Adipocyte (in vitro differentiated cells): ENCODE measurements at regions not wholly inside any gene's neighbourhood (a gene's known extent, or its start where the extent isn't known, plus 50 kb on each side); places are given as distances from the start of the nearest gene placed in this dataset.
A peak's percentile ranks its signal among the peaks of the same experiment; 100 is the strongest.

Experiments used
- DNase-seq: peaks from one replicate; pipeline ENCODE4 v3.0.0-alpha.2; 2015; ENCODE audit warnings: low read depth
- H3K27me3 ChIP-seq: replicated peaks from 2 replicates; pipeline ENCODE4 v1.7.0; 2013; ENCODE audit warnings: mild to moderate bottlenecking, low read length, moderate library complexity; ENCODE audit not compliant: control insufficient read depth, insufficient read depth
- H3K36me3 ChIP-seq: 2 replicates; pipeline ENCODE4 v1.7.0; 2013; ENCODE audit warnings: low read length, mild to moderate bottlenecking, moderate library complexity; ENCODE audit not compliant: control insufficient read depth, insufficient read depth, severe bottlenecking
- H3K4me1 ChIP-seq: 2 replicates; pipeline ENCODE4 v1.7.0; 2013; ENCODE audit warnings: mild to moderate bottlenecking, low read length, moderate library complexity; ENCODE audit not compliant: control insufficient read depth, insufficient read depth
- H3K4me3 ChIP-seq: 2 replicates; pipeline ENCODE4 v1.7.0; 2013; ENCODE audit warnings: mild to moderate bottlenecking, low read length, moderate library complexity
- H3K9ac ChIP-seq: 2 replicates; pipeline ENCODE4 v1.7.0; 2013; ENCODE audit warnings: mild to moderate bottlenecking, low read length, moderate library complexity
- H3K9me3 ChIP-seq: 2 replicates; pipeline ENCODE4 v1.7.0; 2013; ENCODE audit warnings: mild to moderate bottlenecking, low read length, moderate library complexity; ENCODE audit not compliant: control insufficient read depth

DNA sequence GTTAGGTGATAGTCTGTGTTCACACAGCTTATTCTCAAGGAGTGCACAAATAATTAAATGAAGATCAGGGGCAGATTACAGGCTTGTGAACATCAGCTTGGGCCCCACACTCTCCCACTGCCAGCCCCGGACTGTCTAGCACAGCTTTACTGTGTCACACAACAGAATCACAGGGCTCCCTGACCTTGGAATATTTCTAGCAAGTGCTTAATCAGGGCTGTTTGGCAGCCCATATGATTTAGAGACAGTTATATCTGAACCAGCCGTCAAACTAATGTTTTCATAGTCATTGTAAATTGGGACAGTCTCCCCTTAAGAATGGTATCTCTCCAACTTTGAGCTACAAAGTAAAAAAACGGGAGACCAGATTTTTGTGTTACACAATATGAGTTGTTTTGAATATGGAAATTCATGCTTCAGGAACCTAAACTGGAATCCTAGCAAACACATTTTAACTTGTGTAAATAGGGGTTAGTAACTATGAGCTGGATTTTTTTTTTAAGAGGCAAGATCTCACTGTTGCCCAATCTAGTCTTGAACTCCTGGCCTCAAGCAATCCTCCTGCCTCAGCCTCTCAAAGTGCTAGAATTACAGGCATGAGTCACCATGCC lies 517.6 kb downstream of the BNC2 start:
- Histone ChIP-seq H3K36me3 (no peaks in the 10 kb centered on the region), H3K4me1 (peaks cover 11% of the 10 kb centered on the region), H3K9me3 (no peaks in the 10 kb centered on the region), H3K9ac (no peak overlapping the region), H3K27me3 (no peaks in the 10 kb centered on the region), H3K4me3 (no peak overlapping the region)
- peak; percentile 63 for DNase-seq

DNA sequence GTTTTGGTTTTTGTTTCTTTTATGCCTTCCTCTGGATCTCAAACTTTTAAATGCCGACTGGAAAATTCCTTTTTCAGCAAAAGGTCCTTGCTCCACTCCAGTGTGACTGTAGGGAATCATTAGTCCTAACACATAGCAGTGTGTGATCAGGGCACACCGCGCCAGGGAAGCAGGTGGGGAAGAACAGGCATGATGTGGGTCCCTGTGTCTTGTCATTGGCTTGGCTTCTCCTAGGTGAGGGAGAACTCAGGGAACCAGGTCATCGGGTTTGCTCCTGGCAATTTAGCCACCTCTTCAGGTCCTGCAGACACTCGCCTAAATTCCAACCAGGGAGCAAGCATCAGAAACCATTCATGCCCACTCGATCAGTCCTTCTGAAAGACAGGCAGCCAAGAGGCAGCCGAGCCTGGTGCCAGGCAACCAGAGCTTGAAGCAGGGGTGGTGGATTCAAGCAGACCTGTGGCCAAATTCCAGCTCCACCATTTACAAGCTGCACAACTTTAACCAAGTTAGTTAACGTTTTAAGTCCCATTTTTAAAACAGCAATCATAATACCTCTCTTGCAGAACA lies 514.2 kb downstream of the BNC2 start:
- Histone ChIP-seq H3K4me3 (no peak overlapping the region), H3K36me3 (no peaks in the 10 kb centered on the region), H3K27me3 (no peaks in the 10 kb centered on the region), H3K4me1 (peaks cover 6% of the 10 kb centered on the region), H3K9me3 (no peaks in the 10 kb centered on the region), H3K9ac (no peak overlapping the region)
- DNase-seq = no peak

DNA sequence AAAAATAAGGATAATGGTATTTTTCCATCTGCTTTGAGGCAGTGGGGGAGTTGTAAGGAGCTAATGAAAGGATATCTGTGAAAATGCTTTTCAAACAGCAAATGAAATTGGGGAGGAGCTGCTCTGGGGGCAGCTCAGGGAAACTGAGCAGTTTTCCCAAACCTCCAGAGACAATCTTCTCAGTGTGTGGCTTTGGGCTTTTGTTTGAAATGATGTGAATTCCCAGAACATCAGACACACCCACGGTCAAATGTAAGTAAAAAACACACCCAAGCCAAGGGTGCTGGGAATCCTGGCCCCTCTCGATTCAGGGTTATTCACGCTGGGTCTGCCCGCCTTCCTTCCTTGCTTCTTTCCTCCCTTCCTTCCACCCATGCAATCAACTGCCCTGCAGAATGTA lies 512.6 kb downstream of the BNC2 start:
- Histone ChIP-seq H3K9me3 (no peaks in the 10 kb centered on the region), H3K4me3 (no peak overlapping the region), H3K9ac (no peak overlapping the region), H3K4me1 (peaks cover 1% of the 10 kb centered on the region), H3K27me3 (no peaks in the 10 kb centered on the region), H3K36me3 (no peaks in the 10 kb centered on the region)
- no peak for DNase-seq

DNA sequence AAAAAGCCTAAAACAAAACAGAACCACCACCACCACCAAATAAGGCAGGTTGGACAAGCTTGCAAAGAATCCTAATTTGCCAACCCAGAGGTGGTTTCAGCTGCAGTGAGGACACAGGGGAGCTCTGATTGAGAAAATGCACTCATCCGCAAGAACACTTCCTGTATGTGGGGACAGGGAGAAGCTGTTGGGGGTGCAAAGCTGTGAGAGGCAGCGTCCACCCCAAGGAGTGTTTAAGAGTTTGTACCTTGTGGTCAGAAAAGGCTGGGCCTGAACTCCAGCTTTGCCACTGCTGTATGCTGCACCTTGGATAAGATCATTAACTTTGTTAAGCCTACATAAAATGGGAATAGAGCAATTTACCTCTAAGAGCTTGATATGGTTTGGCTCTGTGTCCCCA lies 511.7 kb downstream of the BNC2 start:
- H3K9me3 ChIP-seq = no peaks in the 10 kb centered on the region
- no peak overlapping the region for H3K4me3 ChIP-seq
- H3K36me3 ChIP-seq = no peaks in the 10 kb centered on the region
- DNase-seq = no peak
- H3K4me1 ChIP-seq = no peaks in the 10 kb centered on the region
- no peaks in the 10 kb centered on the region for H3K27me3 ChIP-seq
- H3K9ac ChIP-seq = no peak overlapping the region
